ENCODE measurements at regions not wholly inside any gene's neighbourhood (a gene's known extent, or its start where the extent isn't known, plus 50 kb on each side); places are given as distances from the start of the nearest gene placed in this dataset.

- CTCF ChIA-PET = interaction anchor here (1.8 to 4.8 kb wide), 5 partner anchors 9 to 1294 kb away, joined by 5 to 50 read pairs (median 16); no protein-coding TSS in a partner anchor
- H3K36me3 ChIP-seq (ENCODE audit: control insufficient read depth in 2 of 2, extremely low read depth in 1 of 2, insufficient read depth in 2 of 2, low read length in 2 of 2) = no peaks in the 10 kb centered on the region
- no peaks in the 10 kb centered on the region for H3K9me3 ChIP-seq (replicated peaks; ENCODE audit: control insufficient read depth, insufficient read depth, low read length)
- H3K27me3 ChIP-seq (ENCODE audit: control insufficient read depth in 2 of 2, insufficient read depth in 2 of 2, low read length in 2 of 2) = peaks cover 14 to 15% of the 10 kb centered on the region in 2 experiments
- dilution Hi-C loops (cut with MboI; ENCODE audit: extremely low pct_ligation_motif_present, low sequenced_read_pairs) (no loop called here), intact Hi-C loops (cut with micrococcal nuclease) (loop anchor here (5.0 to 10.0 kb wide), 2 partner anchors 472 to 565 kb away; partner anchors contain the start of gene POU4F1)
- DNase-seq (ENCODE audit: low read depth, low spot score) (no peak), FAIRE-seq (no peak)
- POLR2A ChIA-PET = no interaction called here
- H2AFZ ChIP-seq (ENCODE audit: low read depth, low read length) = no peak overlapping the region
- no peak overlapping the region for H3K9ac ChIP-seq (replicated peaks; ENCODE audit: extremely low read depth, insufficient read depth, low read length)
- no peaks in the 10 kb centered on the region for H3K4me1 ChIP-seq (ENCODE audit: control insufficient read depth, extremely low read depth, insufficient read depth, low read length)
- H3K9me1 ChIP-seq (replicated peaks; ENCODE audit: control insufficient read depth, extremely low read depth, insufficient read depth, low read length) = no peaks in the 10 kb centered on the region
- no peak overlapping the region for H3K27ac ChIP-seq (ENCODE audit: insufficient read depth, low read depth, low read length)
- H3K4me3 ChIP-seq (replicated peaks in 1 of 3; ENCODE audit: insufficient read depth in 1 of 3, low read depth in 1 of 3, low read length in 3 of 3) = no peak overlapping the region
- no peak overlapping the region for H3K4me2 ChIP-seq (ENCODE audit: insufficient read depth, low read length)
- no peaks in the 10 kb centered on the region for H3K79me2 ChIP-seq (ENCODE audit: control insufficient read depth, insufficient read depth, low read length)
- BruUV-seq (replicated peaks) = no TSS peak
- no peak for TF ChIP-seq CTCF (IDR thresholded peaks at IDR 0.05; ENCODE audit: extremely low read depth in 1 of 2, insufficient read depth in 1 of 2, low read depth in 1 of 2, low read length in 2 of 2)
- TF ChIP-seq FOS (IDR thresholded peaks at IDR 0.05; ENCODE audit: borderline replicate concordance, insufficient read depth, low read length) = no peak
- TF ChIP-seq MYC (IDR thresholded peaks at IDR 0.05; ENCODE audit: low read depth, low read length) = no peak
- H4K20me1 ChIP-seq (replicated peaks; ENCODE audit: control insufficient read depth, extremely low read depth, insufficient read depth, low read length) = no peaks in the 10 kb centered on the region
Observed at GRCh38 chr13:78129823-78130222, 211.2 kb upstream of the EDNRB start.

GRCh38 chr13:78129359-78129758, 210.7 kb upstream of the EDNRB start:
- ChIA-PET CTCF (interaction anchor here (3.0 to 4.8 kb wide), 3 partner anchors 8 to 849 kb away, joined by 16 to 50 read pairs (median 23); no protein-coding TSS in a partner anchor), POLR2A (no interaction called here)
- TF ChIP-seq POLR2A (IDR thresholded peaks at IDR 0.05; ENCODE audit: low read depth, low read length) (no peak), EZH2 (IDR thresholded peaks at IDR 0.05; ENCODE audit: borderline replicate concordance, low read depth, low read length, severe bottlenecking) (no peak), POLR2AphosphoS5 (IDR thresholded peaks at IDR 0.05; ENCODE audit: insufficient read depth, low read depth, low read length) (no peak), CTCF (IDR thresholded peaks at IDR 0.05; ENCODE audit: extremely low read depth in 1 of 2, insufficient read depth in 1 of 2, low read depth in 1 of 2, low read length in 2 of 2) (no peak), JUN (IDR thresholded peaks at IDR 0.05; ENCODE audit: borderline replicate concordance, insufficient read depth, insufficient read length, low read depth) (no peak), GATA2 (IDR thresholded peaks at IDR 0.05; ENCODE audit: insufficient read depth, insufficient read length, low read depth, low read length) (no peak), FOS (IDR thresholded peaks at IDR 0.05; ENCODE audit: borderline replicate concordance, insufficient read depth, low read length) (no peak), MYC (IDR thresholded peaks at IDR 0.05; ENCODE audit: low read depth, low read length) (no peak), MAX (IDR thresholded peaks at IDR 0.05; ENCODE audit: insufficient read depth, insufficient read length) (no peak)
- FAIRE-seq (no peak), DNase-seq (ENCODE audit: low read depth, low spot score) (no peak)
- no peaks in the 10 kb centered on the region for H3K36me3 ChIP-seq (ENCODE audit: control insufficient read depth in 2 of 2, extremely low read depth in 1 of 2, insufficient read depth in 2 of 2, low read length in 2 of 2)
- intact Hi-C loops (cut with micrococcal nuclease) (no loop called here), dilution Hi-C loops (cut with MboI; ENCODE audit: extremely low pct_ligation_motif_present, low sequenced_read_pairs) (no loop called here)
- H3K79me2 ChIP-seq (ENCODE audit: control insufficient read depth, insufficient read depth, low read length) = no peaks in the 10 kb centered on the region
- H3K4me1 ChIP-seq (ENCODE audit: control insufficient read depth, extremely low read depth, insufficient read depth, low read length) = no peaks in the 10 kb centered on the region
- H3K9ac ChIP-seq (replicated peaks; ENCODE audit: extremely low read depth, insufficient read depth, low read length) = no peak overlapping the region
- no TSS peak for BruUV-seq (replicated peaks)
- no peaks in the 10 kb centered on the region for H3K9me1 ChIP-seq (replicated peaks; ENCODE audit: control insufficient read depth, extremely low read depth, insufficient read depth, low read length)
- H4K20me1 ChIP-seq (replicated peaks; ENCODE audit: control insufficient read depth, extremely low read depth, insufficient read depth, low read length) = no peaks in the 10 kb centered on the region
- no peaks in the 10 kb centered on the region for H3K9me3 ChIP-seq (replicated peaks; ENCODE audit: control insufficient read depth, insufficient read depth, low read length)
- H3K27me3 ChIP-seq (ENCODE audit: control insufficient read depth in 2 of 2, insufficient read depth in 2 of 2, low read length in 2 of 2) = peaks cover 14 to 15% of the 10 kb centered on the region in 2 experiments
- no peak overlapping the region for H2AFZ ChIP-seq (ENCODE audit: low read depth, low read length)
- H3K4me3 ChIP-seq (replicated peaks in 1 of 3; ENCODE audit: insufficient read depth in 1 of 3, low read depth in 1 of 3, low read length in 3 of 3) = no peak overlapping the region
- H3K27ac ChIP-seq (ENCODE audit: insufficient read depth, low read depth, low read length) = no peak overlapping the region
- no peak overlapping the region for H3K4me2 ChIP-seq (ENCODE audit: insufficient read depth, low read length)
